Testis (tissue), 2 donors: ENCODE measurements at regions not wholly inside any gene's neighbourhood (a gene's known extent, or its start where the extent isn't known, plus 50 kb on each side); places are given as distances from the start of the nearest gene placed in this dataset.

ENCODE experiments used
- CTCF ChIP-seq, 3 experiments: fragments of 450-650 bp in 2 of 3; fragments of 200-600 bp in 1 of 3; sonication (generic) in 1 of 3; IDR thresholded peaks; one replicate each; pipeline ENCODE4 v1.5.1; 2016 to 2019; ENCODE audit warnings: antibody characterized with exemption in 3 of 3, mild to moderate bottlenecking in 2 of 3, moderate library complexity in 1 of 3
- POLR2A ChIP-seq: fragments of 450-650 bp; IDR thresholded peaks from one replicate; pipeline ENCODE4 v1.6.1; 2017; ENCODE audit warnings: antibody characterized with exemption, mild to moderate bottlenecking, moderate library complexity

- no peak for TF ChIP-seq POLR2A
- TF ChIP-seq CTCF (IDR thresholded peaks at IDR 0.05): peak in 2 of 3 experiments; percentile 13 to 29
These were observed 311.9 kb downstream of the HGF start for GRCh38 chr7:81457852-81458522.
